ENCODE measurements at regions not wholly inside any gene's neighbourhood (a gene's known extent, or its start where the extent isn't known, plus 50 kb on each side); places are given as distances from the start of the nearest gene placed in this dataset.

DNA sequence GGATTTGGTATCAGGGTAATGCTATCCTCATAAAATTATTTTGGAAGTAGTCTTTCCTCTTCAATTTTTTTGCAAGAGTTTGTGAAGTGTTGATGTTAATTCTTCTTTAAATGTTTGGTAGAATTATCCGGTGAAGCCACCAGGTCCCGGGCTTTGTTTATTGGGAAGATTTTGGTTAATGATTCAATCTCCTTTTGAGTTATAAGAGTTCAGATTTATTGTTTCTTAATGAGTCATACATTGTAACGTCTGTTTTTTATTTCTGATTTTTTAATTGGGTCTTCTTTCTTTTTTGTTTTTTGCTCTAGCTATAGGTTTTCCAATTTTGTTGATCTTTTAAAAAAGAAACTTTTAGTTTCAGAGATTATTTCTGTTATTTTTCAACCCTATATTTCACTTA lies 412.3 kb downstream of the PDGFC start:
- Mint-ChIP-seq H3K27me3 (no peaks in the 10 kb centered on the region), H3K36me3 (ENCODE audit: low read depth) (no peaks in the 10 kb centered on the region), H3K4me1 (no peaks in the 10 kb centered on the region), H3K9me3 (ENCODE audit: low read depth) (peaks cover 3% of the 10 kb centered on the region), H3K4me3 (no peak overlapping the region), H3K27ac (no peak overlapping the region)
- DNase-seq (no peak), ATAC-seq (no peak)
- POLR2A ChIA-PET = no interaction called here
- intact Hi-C loops (cut with DNase I, micrococcal nuclease) = no loop called here
- CTCF ChIA-PET = no interaction called here

DNA sequence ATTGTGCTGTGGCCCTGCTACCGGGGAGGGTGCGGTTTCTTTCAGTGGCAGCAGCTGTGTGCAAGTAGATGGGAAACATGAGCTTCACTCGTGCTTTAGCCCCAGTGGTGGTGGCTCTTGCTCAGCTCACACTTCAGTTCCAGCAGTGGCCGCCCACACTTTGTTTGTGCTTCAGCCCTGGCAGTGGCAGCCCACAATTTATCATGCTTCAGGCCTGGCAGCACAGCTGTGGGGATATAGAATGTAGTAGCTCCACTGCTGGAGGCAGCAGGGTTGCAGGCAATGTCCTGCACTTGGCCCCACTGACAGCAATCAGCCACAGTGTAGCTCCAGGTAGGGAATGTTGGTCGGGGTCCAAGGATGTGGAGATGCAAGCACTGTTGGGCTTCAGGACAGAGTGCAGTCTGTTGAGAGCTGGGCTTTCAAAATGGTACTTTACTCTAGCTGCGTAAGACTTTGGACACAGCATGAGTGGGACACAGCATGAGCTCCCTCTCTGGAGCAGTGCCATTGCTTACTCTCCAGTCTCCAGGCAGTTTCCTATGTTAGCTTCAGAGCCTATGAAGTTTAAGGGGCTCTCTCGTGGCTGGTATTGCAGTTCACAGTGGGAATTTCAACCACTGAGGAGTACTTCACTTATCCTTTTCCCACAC lies 413.1 kb downstream of the PDGFC start:
- ChIA-PET CTCF (no interaction called here), POLR2A (no interaction called here)
- intact Hi-C loops (cut with DNase I, micrococcal nuclease) = no loop called here
- Mint-ChIP-seq H3K4me3 (no peak overlapping the region), H3K27me3 (no peaks in the 10 kb centered on the region), H3K27ac (no peak overlapping the region), H3K9me3 (ENCODE audit: low read depth) (peaks cover 6% of the 10 kb centered on the region), H3K4me1 (no peaks in the 10 kb centered on the region), H3K36me3 (ENCODE audit: low read depth) (no peaks in the 10 kb centered on the region)
- DNase-seq = no peak
- ATAC-seq = no peak

DNA sequence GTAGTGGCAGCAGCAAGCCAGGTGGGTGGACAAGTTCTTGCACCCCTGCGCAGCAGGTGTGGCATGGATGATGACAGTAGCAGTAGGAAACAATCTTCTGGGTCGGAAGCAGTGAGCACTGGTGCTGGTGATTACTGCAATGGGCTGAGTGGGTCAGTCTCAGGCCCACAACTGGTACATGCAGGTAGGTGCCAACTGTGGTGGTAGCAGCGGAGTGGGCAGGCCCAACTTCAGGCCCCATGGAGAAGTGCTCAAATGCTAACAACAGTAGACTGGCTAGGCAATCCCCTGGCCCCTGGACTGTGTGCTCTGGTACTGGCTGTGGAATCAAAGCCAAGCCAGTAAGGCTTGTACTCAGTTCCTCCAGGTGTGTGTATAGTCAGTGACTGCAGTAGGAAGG lies 413.7 kb downstream of the PDGFC start:
- ChIA-PET POLR2A (no interaction called here), CTCF (no interaction called here)
- H3K36me3 Mint-ChIP-seq (ENCODE audit: low read depth) = no peaks in the 10 kb centered on the region
- peaks cover 6% of the 10 kb centered on the region for H3K9me3 Mint-ChIP-seq (ENCODE audit: low read depth)
- no peaks in the 10 kb centered on the region for H3K27me3 Mint-ChIP-seq
- intact Hi-C loops (cut with DNase I, micrococcal nuclease) = no loop called here
- H3K4me1 Mint-ChIP-seq = no peaks in the 10 kb centered on the region
- H3K27ac Mint-ChIP-seq = no peak overlapping the region
- DNase-seq (no peak), ATAC-seq (no peak)
- H3K4me3 Mint-ChIP-seq = no peak overlapping the region

GRCh38 chr4:156556336-156556735 lies 415.3 kb downstream of the PDGFC start:
- intact Hi-C loops (cut with DNase I, micrococcal nuclease) = no loop called here
- Mint-ChIP-seq H3K9me3 (ENCODE audit: low read depth) (peaks cover 6% of the 10 kb centered on the region), H3K36me3 (ENCODE audit: low read depth) (no peaks in the 10 kb centered on the region), H3K4me3 (no peak overlapping the region), H3K27me3 (no peaks in the 10 kb centered on the region), H3K27ac (no peak overlapping the region), H3K4me1 (no peaks in the 10 kb centered on the region)
- ChIA-PET CTCF (no interaction called here), POLR2A (no interaction called here)
- DNase-seq (no peak), ATAC-seq (no peak)

DNA sequence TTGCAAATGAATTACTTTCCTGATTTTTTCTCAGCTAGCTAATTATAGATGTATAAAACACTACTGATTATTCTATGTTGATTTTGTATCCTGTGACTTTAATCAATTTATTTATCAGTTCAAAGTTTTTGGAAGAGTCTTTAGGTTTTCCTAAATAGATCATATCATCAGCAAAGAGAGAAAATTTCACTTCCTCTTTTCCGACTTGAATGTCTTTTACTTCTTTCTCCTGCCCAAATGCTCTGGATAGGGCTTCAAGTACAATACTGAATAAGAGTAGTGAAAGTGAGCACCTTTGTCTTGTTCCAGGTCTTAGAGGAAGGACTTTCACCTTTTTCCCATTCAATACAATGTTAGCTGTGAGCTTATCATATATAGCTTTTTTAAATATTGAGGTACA lies 417.9 kb downstream of the PDGFC start:
- Mint-ChIP-seq H3K27me3 (no peaks in the 10 kb centered on the region), H3K9me3 (ENCODE audit: low read depth) (peaks cover 8% of the 10 kb centered on the region), H3K4me3 (no peak overlapping the region), H3K36me3 (ENCODE audit: low read depth) (no peaks in the 10 kb centered on the region), H3K4me1 (no peaks in the 10 kb centered on the region), H3K27ac (no peak overlapping the region)
- CTCF ChIA-PET = no interaction called here
- POLR2A ChIA-PET = no interaction called here
- DNase-seq (no peak), ATAC-seq (no peak)
- intact Hi-C loops (cut with DNase I, micrococcal nuclease) = no loop called here

GRCh38 chr4:156547891-156548290 lies 423.7 kb downstream of the PDGFC start:
- CTCF ChIA-PET = no interaction called here
- Mint-ChIP-seq H3K9me3 (ENCODE audit: low read depth) (peaks cover 2% of the 10 kb centered on the region), H3K4me1 (no peaks in the 10 kb centered on the region), H3K36me3 (ENCODE audit: low read depth) (no peaks in the 10 kb centered on the region), H3K27me3 (no peaks in the 10 kb centered on the region), H3K4me3 (no peak overlapping the region), H3K27ac (no peak overlapping the region)
- intact Hi-C loops (cut with DNase I, micrococcal nuclease) = no loop called here
- POLR2A ChIA-PET = no interaction called here
- ATAC-seq (no peak), DNase-seq (no peak)

DNA sequence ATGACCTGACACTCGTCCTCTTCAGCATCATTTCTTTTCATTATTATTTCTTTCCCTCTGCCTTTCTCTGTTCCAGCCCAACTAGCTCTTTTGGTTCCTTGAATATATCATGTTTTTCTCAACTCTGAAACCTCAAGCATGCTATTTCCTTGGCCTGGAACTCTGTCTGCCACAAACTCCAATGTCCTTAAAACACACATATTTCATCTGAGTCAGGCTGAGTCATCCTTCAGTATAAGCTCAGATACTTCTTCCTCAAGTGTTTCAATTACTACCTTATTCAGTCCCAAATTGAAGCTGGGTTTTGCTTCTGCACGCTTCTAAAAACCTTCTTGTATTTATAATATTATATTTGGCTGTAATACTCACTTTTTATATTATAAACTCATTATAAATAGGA lies 424.2 kb downstream of the PDGFC start:
- ATAC-seq (no peak), DNase-seq (no peak)
- peaks cover 4% of the 10 kb centered on the region for H3K9me3 Mint-ChIP-seq (ENCODE audit: low read depth)
- H3K27ac Mint-ChIP-seq = no peak overlapping the region
- ChIA-PET POLR2A (no interaction called here), CTCF (no interaction called here)
- H3K4me1 Mint-ChIP-seq = no peaks in the 10 kb centered on the region
- no peak overlapping the region for H3K4me3 Mint-ChIP-seq
- no peaks in the 10 kb centered on the region for H3K27me3 Mint-ChIP-seq
- H3K36me3 Mint-ChIP-seq (ENCODE audit: low read depth) = no peaks in the 10 kb centered on the region
- intact Hi-C loops (cut with DNase I, micrococcal nuclease) = no loop called here

DNA sequence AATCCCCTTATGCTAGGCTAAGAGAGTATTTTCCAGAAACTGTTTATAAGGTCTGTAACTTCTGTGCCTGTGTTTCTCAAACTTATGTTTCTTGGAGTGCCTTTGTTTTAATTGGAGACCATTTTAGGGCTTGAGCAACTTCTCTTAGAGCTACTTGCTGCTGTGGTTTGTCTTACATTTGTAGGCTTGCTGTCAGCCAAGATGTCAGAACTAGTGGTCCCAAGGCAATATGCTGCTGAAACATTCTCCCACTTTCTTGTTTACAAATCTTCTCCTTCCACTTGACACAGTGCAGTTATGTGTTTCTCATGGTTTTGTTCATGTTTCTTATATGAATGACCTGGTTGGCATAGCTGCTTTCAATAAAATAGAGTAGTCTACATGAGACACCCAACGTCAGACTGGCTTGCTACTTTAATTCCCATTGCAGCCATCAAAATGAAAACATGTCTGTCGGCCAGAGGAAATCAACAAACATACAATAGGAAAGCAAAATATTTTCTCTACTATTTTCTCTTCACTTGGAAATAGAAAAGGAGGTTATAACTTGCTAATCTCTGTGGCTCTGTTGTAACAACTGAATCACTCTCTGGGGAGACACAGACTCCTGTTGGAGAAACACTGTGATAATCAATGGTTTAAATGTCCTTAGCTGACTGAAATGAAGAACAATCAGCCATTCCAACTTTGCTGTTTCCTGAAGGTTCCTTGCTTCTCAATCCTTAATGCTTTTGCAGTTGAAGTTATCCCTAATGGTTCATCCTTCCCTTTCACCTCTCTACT lies 426.4 kb downstream of the PDGFC start:
- intact Hi-C loops (cut with DNase I, micrococcal nuclease) = no loop called here

GRCh38 chr4:156539376-156539775 lies 432.2 kb downstream of the PDGFC start:
- no peaks in the 10 kb centered on the region for H3K4me1 Mint-ChIP-seq
- DNase-seq (no peak), ATAC-seq (no peak)
- intact Hi-C loops (cut with DNase I, micrococcal nuclease) = no loop called here
- H3K4me3 Mint-ChIP-seq = no peak overlapping the region
- H3K27me3 Mint-ChIP-seq = no peaks in the 10 kb centered on the region
- CTCF ChIA-PET = no interaction called here
- no peaks in the 10 kb centered on the region for H3K36me3 Mint-ChIP-seq (ENCODE audit: low read depth)
- no peak overlapping the region for H3K27ac Mint-ChIP-seq
- POLR2A ChIA-PET = no interaction called here
- H3K9me3 Mint-ChIP-seq (ENCODE audit: low read depth) = peaks cover 2% of the 10 kb centered on the region

More for the DNA sequence above, 426.4 kb downstream of the PDGFC start:
- no peaks in the 10 kb centered on the region for H3K27me3 Mint-ChIP-seq
- no peaks in the 10 kb centered on the region for H3K4me1 Mint-ChIP-seq
- H3K27ac Mint-ChIP-seq = no peak overlapping the region
- H3K9me3 Mint-ChIP-seq (ENCODE audit: low read depth) = peaks cover 4% of the 10 kb centered on the region
- CTCF ChIA-PET = interaction anchor here (1.6 kb wide), 1 partner anchor 10 kb away, joined by 4 read pairs; no protein-coding TSS in a partner anchor
- no peaks in the 10 kb centered on the region for H3K36me3 Mint-ChIP-seq (ENCODE audit: low read depth)
- no peak overlapping the region for H3K4me3 Mint-ChIP-seq
- POLR2A ChIA-PET = no interaction called here
- ATAC-seq = no peak
- DNase-seq = no peak

GRCh38 chr4:156538651-156539257 lies 432.8 kb downstream of the PDGFC start:
- no peak for ATAC-seq
- H3K36me3 Mint-ChIP-seq (ENCODE audit: low read depth) = no peaks in the 10 kb centered on the region
- POLR2A ChIA-PET = no interaction called here
- H3K4me3 Mint-ChIP-seq = no peak overlapping the region
- no peak for DNase-seq
- intact Hi-C loops (cut with DNase I, micrococcal nuclease) = no loop called here
- H3K27me3 Mint-ChIP-seq = no peaks in the 10 kb centered on the region
- H3K27ac Mint-ChIP-seq = no peak overlapping the region
- peaks cover 6% of the 10 kb centered on the region for H3K9me3 Mint-ChIP-seq (ENCODE audit: low read depth)
- CTCF ChIA-PET = no interaction called here
- no peaks in the 10 kb centered on the region for H3K4me1 Mint-ChIP-seq

- POLR2A ChIA-PET = no interaction called here
- intact Hi-C loops (cut with DNase I, micrococcal nuclease) = no loop called here
- Mint-ChIP-seq H3K4me1 (no peaks in the 10 kb centered on the region), H3K36me3 (ENCODE audit: low read depth) (no peaks in the 10 kb centered on the region), H3K4me3 (no peak overlapping the region), H3K27ac (no peak overlapping the region), H3K9me3 (ENCODE audit: low read depth) (peaks cover 6% of the 10 kb centered on the region), H3K27me3 (no peaks in the 10 kb centered on the region)
- ATAC-seq = no peak
- no peak for DNase-seq
- CTCF ChIA-PET = no interaction called here
These were observed 433.4 kb downstream of the PDGFC start for GRCh38 chr4:156538210-156538609.

GRCh38 chr4:156537286-156537685 lies 434.3 kb downstream of the PDGFC start:
- Mint-ChIP-seq H3K27ac (no peak overlapping the region), H3K4me3 (no peak overlapping the region), H3K4me1 (no peaks in the 10 kb centered on the region), H3K27me3 (no peaks in the 10 kb centered on the region), H3K36me3 (ENCODE audit: low read depth) (no peaks in the 10 kb centered on the region), H3K9me3 (ENCODE audit: low read depth) (peaks cover 4% of the 10 kb centered on the region)
- intact Hi-C loops (cut with DNase I, micrococcal nuclease) = no loop called here
- ChIA-PET CTCF (no interaction called here), POLR2A (no interaction called here)
- ATAC-seq (no peak), DNase-seq (no peak)
